ENCODE measurements at regions not wholly inside any gene's neighbourhood (a gene's known extent, or its start where the extent isn't known, plus 50 kb on each side); places are given as distances from the start of the nearest gene placed in this dataset.

DNA sequence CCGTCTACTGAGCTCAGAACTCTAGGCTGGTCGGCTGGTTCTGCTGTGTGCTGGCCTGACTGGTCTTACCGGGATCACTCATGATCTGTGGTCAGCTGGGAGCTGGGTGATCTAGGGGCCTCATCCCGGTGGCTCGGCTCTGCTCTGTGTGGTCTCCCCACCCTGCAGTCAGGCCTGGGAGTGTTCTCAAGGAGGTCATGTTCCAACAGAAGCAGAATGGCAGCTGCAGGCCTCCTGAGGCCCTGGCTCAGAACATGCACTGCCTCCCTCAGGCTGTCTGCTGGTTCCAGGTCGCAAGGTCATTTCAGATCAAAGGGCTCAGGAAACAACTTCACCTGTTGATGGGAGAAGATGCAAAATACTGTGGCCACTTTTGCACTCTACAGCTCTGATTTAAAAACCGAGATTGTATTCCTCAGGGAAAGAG is 81.1 kb upstream of the RFX8 start:
- no peak for DNase-seq (ENCODE audit: low read depth, low spot score)

DNA sequence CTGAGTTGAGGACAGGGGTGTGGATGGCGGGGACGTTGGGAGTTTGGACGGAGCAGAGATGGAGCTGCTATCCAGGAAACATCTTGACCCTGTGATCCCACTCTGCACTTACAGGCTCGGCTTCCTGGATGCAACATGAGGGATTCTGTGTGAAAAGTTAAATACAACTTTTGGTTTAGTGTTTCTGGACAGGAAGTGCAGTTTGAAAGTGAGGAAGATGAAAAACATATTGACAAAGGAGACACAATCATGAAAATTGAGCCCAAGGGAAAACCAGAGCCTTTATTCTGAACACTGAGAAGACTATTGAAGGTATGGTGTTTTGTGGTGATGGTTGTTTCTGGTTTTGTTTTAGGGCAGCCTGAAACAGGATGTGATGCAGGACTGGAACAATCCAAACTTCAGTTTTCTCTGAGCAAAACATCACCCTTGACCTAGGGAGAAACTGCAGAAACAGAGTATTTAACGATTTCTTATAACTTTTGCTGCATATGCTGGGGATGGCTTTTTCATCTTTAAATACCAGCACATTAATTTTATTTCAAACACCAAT is 76.5 kb upstream of the RFX8 start:
- no peak for DNase-seq (ENCODE audit: low read depth, low spot score)

DNA sequence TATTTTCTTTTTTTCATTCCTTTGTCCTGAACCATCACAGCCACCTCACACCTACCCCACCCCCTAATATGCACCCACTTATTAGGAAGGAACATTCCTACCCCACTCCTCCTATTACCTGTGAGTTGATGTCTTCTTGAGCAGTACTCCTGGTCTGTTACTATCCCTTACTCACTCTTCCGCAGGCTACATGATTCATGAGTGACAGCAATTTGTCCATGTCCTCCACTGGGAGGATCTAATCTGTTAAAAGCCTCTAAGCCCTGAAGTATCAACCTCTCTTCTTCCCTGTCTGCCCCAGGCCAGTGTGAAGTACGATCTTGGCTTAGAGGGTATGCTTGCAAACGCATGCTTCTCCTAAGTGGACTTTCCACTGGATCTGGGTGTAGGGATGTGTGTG is 75.6 kb upstream of the RFX8 start:
- no peak for DNase-seq (ENCODE audit: low read depth, low spot score)

DNA sequence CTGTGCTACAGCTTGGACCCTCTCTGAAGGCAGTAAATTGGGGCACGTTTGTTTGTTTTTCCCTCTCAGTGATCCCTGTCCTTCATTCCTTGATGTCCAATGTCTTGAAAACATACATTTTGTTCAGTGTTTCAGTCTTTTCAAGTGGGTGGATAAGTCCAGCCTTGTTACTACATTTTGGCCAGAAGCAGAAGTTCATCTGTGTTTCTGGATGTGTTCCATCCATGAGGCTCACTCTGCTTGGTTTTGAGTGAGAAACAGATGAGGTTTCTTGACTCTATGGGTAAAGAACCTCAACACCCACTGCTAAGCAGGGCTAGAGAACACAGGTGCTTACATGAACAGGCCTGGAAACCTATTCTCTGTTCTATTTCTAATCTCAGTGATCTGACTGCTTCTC is 74.5 kb upstream of the RFX8 start:
- DNase-seq (ENCODE audit: low read depth, low spot score), result no peak

DNA sequence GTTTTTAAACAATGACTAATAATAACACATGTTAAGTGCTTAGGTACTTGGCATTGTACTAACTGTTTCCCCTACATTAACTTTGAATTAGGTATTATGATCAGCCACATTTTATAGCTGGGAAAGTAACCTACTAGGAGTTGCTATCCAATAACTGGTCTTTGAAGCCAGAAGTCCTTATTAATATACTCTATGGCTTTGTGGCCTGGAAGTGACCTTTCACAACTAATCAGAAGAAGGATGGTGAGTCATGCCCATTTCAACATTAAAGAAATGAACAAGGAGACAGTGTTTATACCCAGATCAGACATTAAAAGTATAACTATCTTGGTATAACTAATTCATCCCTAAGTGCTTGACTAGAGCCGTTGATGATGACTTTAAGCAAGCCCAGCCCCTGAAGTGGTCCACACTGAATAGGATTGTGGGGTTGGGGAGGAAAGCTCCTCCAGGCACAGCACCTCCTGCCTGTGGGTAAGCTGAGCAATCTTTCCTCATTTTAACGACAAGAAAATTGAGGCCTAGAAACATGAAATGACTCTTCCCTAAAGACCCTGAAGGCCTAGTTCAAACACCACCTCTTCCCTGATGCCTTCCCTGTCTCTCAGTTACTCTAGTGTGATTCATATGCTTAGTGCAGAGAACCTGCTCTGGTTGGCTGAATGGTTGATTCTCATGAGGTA is 71.6 kb upstream of the RFX8 start:
- no peak for DNase-seq (ENCODE audit: low read depth, low spot score)

DNA sequence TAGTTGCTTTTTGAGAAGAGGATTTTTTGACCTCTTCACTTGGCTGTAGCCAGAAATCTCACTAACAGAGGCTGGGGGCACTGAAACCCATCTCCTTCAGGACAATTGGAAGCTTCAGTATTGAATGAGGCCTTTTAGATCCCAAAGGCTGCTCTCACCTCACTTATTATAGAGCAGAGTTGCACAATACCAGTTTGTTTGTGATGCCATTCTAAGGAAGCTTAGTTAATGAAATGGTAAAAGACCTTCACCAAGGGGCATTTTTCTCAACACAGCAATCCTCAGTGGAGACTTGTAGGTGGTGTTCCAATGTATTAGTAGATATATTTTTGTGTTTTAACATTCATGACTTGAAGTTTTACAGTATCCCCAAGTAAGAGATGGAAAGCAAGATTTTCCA is 71.0 kb upstream of the RFX8 start:
- no peak for DNase-seq (ENCODE audit: low read depth, low spot score)

DNA sequence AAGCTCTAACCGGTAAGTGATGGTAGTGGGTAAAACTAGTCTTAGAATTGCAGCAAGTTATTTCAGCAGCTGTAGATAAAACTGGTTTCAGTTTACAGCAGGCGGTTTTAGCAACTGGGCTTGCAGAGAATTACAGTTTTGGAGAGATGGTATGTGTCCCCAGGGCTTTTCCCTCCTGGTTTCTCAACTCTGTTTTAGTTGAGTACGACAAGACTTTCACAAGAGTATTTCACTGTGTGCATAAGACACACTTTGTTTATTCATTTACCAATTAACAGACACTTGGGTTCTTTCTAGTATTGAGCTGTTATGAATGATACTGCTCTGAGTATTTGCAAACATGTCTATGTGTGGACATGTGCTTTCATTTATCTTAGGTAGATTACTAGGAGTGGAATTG is 65.6 kb upstream of the RFX8 start:
- no peak for DNase-seq (ENCODE audit: low read depth, low spot score)

DNA sequence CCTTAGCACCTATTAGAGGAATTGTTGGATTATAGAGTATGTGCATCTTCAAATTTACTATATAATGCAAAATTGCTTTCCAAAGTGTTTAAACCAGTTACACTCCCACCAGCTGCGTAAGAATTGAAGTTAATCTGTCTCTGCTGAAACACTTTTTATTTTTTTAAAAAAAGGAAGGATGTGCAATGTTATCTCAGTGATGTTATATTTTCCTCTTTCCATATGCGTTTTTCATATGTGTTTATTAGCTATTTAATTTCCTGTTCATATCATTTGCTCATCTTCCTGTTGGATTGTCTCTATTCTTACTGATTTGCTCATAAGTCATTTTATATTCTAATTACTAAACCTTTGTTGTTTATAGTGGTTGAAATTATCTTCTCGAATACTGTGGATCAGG is 63.2 kb upstream of the RFX8 start:
- DNase-seq (ENCODE audit: low read depth, low spot score), result no peak

DNA sequence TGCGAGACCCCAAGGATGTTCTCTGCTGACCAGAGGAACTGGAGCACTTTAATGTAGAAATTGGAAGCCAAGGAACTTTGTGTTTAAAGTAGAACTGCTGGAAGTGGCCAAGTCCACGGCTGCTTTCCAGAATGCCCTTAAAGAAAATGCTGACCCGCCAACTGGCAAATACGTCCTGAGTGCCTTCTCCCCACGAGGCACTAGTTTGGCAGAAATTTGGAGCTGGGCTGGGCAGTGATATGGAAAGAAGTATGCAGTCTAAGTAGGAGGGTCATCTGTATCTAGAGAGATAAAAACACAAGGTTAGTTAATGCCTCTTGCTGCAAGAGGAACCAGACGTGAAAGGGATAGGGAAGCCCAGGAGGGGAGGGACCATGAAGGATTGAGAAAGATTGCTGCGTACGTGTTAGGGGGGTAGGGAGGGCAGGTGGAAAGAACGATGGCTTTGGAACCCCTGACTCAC is 59.3 kb upstream of the RFX8 start:
- DNase-seq (ENCODE audit: low read depth, low spot score), result no peak

DNA sequence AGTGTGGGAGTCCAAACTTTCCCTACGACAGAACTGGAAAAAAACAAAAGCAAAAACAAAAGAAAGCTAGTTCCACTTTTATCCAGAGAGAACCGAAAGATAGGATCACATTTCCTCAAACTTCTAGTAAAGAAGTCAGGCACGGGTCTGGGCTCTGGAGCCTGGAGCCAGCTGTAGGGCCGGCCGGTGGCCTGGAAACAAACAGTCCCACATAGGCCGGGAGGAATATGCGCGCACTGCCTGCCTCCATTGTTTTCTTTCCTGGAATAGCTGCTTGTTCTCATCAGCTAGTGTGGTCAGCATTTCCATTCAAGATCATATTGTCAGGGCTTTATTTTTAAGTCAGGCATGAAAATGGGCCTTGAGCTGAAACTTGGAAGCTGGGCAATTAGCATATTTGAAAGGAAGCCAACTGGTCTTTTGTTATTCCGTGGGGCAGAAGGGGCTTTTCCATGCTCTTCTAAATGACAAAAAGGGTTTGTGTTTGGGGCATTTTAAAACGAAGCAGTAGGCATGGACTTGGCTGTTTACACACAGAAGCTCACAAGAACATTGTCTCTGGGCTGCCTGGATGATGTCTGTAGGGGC is 58.7 kb upstream of the RFX8 start:
- no peak for DNase-seq (ENCODE audit: low read depth, low spot score)

DNA sequence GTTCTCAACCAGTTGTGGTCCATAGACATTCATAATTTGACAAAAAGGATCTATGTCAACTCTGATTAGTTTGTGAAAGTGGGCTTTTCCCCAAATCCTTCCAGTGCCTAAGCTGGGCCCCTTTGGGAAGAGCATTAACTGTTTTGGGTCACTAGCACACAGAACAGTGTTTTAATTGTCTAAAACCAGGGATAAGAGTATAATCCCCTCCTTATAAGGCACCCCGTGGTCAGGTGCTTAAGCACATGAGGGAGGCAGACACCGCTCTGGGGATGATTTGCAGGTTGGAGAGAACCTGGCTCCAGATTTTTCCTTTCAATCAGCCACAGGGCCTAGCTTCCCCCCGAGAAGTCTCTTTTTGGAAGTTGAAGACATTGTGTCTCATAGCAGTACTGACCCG is 53.6 kb upstream of the RFX8 start:
- DNase-seq (ENCODE audit: low read depth, low spot score), result no peak

DNA sequence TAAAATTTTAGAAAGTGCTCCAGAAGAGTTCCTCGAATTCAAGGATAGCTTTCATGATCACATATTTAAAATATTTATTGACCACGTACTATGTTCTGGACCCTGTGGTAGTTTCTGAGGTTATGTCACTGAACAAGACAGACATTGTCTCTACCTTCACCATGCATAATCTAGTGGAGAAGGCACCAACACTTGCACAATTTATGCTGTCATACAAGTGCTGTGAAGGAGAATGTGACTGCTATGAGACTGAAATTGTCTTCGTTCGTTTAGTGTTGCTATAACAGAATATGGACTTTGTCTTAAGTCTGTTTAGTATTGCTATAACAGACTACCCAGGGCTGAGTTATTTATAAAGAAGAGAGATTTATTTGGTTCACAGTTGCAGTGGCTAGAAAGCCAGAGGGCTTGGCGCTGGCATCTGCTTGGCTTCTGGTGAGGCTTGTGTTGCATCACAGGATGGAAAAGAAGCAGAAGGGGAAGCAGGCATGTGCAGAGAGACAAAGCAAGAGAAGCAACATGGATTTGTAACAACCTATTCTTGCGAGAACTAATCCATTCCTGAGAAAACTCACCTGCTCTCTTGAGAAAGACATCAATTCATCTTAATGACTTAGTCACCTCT is 50.0 kb upstream of the RFX8 start:
- no peak for DNase-seq (ENCODE audit: low read depth, low spot score)
